Keratinocyte (primary cell): ENCODE measurements at regions not wholly inside any gene's neighbourhood (a gene's known extent, or its start where the extent isn't known, plus 50 kb on each side); places are given as distances from the start of the nearest gene placed in this dataset.

Experiments
- CTCF ChIP-seq, 3 experiments: IDR thresholded peaks in 1 of 3; conservative IDR thresholded peaks in 1 of 3; optimal IDR thresholded peaks in 1 of 3; 2 replicates in 2 of 3; 3 replicates in 1 of 3; pipeline versions ENCODE3 to v1.5.1; 2011; ENCODE audit warnings: low read length in 3 of 3, mild to moderate bottlenecking in 3 of 3, moderate library complexity in 2 of 3, control low read depth in 1 of 3, inconsistent platforms in 1 of 3; ENCODE audit not compliant: insufficient read depth in 2 of 3; ENCODE audit errors: extremely low read depth in 1 of 3
- EZH2 ChIP-seq: IDR thresholded peaks from one replicate; pipeline ENCODE4 v1.6.1; 2012; ENCODE audit warnings: inconsistent platforms, mild to moderate bottlenecking, low read length, moderate library complexity

GRCh38 chr2:14773696-14774095 is 141.2 kb downstream of the LRATD1 start:
- TF ChIP-seq EZH2 (no peak), CTCF (optimal IDR thresholded peaks at IDR 0.05 in 1 of 3, IDR thresholded peaks at IDR 0.05 in 1 of 3, conservative IDR thresholded peaks at IDR 0.05 in 1 of 3; ENCODE audit: extremely low read depth in 1 of 3, insufficient read depth in 2 of 3, low read length in 3 of 3) (no peak)
